ENCODE measurements at regions not wholly inside any gene's neighbourhood (a gene's known extent, or its start where the extent isn't known, plus 50 kb on each side); places are given as distances from the start of the nearest gene placed in this dataset.

DNA sequence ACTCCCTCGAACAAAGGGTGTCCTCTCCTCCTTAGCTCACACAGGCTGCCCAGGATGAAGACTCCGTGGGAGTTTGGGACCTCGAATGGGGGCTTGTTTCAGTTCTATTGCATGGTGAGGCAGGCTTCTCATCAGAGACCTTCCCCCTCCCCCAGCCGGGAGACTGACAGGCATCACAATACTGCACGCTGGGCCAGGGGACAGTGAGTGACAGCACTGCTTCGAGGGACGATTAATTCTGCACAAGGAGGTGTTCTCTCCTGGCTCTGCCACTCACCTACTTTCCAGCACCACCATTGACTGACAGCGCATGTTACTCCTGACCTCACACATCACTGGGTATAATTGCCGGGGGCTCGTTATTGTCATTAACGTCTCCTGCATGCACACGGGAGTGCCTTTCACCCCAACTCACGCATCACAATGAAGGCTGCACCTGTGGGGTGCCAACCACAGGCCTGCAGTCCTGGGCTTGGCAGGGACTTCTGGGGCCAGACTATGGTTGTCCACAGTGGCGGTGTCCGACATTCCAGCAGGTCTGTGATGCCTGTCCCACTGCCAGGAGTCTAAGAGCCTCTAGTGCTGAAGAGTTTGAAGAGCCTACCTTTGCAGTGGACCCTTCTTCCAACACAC, 412.2 kb upstream of the TSHZ3 start:
- Mint-ChIP-seq H3K9me3 (ENCODE audit: low read depth) (peaks cover 18% of the 10 kb centered on the region), H3K36me3 (ENCODE audit: insufficient read depth) (no peaks in the 10 kb centered on the region), H3K27me3 (peaks cover 7% of the 10 kb centered on the region), H3K27ac (no peak overlapping the region), H3K4me3 (ENCODE audit: low read depth) (no peak overlapping the region), H3K4me1 (ENCODE audit: low read depth) (no peaks in the 10 kb centered on the region)
- TF ChIP-seq, protein P1, sequence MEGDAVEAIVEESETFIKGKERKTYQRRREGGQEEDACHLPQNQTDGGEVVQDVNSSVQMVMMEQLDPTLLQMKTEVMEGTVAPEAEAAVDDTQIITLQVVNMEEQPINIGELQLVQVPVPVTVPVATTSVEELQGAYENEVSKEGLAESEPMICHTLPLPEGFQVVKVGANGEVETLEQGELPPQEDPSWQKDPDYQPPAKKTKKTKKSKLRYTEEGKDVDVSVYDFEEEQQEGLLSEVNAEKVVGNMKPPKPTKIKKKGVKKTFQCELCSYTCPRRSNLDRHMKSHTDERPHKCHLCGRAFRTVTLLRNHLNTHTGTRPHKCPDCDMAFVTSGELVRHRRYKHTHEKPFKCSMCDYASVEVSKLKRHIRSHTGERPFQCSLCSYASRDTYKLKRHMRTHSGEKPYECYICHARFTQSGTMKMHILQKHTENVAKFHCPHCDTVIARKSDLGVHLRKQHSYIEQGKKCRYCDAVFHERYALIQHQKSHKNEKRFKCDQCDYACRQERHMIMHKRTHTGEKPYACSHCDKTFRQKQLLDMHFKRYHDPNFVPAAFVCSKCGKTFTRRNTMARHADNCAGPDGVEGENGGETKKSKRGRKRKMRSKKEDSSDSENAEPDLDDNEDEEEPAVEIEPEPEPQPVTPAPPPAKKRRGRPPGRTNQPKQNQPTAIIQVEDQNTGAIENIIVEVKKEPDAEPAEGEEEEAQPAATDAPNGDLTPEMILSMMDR (IDR thresholded peaks at IDR 0.05; ENCODE audit: unreplicated experiment) = no peak
- no peak for DNase-seq (ENCODE audit: low spot score, unreplicated experiment)

DNA sequence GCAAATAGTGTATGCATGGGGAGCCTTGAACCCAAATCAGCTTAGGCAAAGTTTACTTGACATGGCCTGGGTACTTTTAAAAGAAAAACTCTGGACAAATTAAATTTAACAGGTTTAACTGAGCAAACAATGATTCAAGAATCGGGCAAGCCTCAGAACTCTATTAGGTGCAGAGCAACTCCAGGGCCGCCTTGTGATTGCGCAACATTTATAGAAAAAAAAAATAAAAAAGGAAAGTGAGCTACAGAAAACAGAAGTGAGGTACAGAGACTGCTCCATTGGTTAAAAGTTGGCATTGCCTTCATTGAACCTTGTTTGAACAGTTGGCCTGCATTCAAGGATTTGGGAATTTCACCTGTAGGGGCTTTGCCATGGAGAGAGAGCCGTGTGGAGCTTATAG, 421.0 kb upstream of the TSHZ3 start:
- H3K9me3 Mint-ChIP-seq (ENCODE audit: low read depth) = peaks cover 5% of the 10 kb centered on the region
- no peak for DNase-seq (ENCODE audit: low spot score, unreplicated experiment)
- H3K4me3 Mint-ChIP-seq (ENCODE audit: low read depth) = no peak overlapping the region
- no peak overlapping the region for H3K27ac Mint-ChIP-seq
- H3K27me3 Mint-ChIP-seq = no peaks in the 10 kb centered on the region
- H3K36me3 Mint-ChIP-seq (ENCODE audit: insufficient read depth) = no peaks in the 10 kb centered on the region
- TF ChIP-seq, protein P1 (IDR thresholded peaks at IDR 0.05; ENCODE audit: unreplicated experiment) = no peak
- no peaks in the 10 kb centered on the region for H3K4me1 Mint-ChIP-seq (ENCODE audit: low read depth)

DNA sequence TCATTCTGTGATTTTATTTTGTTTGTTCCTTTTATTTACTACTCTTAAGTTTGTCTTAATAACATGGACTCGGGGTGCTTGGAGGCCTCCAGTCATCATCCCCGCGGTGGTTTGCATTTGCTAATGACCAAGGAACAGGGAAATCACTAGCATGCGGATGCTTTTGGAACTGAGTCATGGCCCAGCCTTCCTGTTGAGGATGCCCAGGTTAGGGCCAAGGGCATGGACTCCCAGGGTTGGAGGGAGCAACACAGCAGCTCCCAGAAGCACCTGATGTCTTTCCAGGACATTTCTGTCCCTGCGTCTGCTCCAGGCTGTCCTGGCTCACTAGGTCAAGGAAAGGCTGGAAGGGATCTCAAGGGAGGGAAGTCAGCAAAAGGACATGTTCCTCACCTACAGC, 423.7 kb upstream of the TSHZ3 start:
- Mint-ChIP-seq H3K27ac (no peak overlapping the region), H3K9me3 (ENCODE audit: low read depth) (no peaks in the 10 kb centered on the region), H3K4me1 (ENCODE audit: low read depth) (no peaks in the 10 kb centered on the region), H3K27me3 (no peaks in the 10 kb centered on the region), H3K4me3 (ENCODE audit: low read depth) (no peak overlapping the region), H3K36me3 (ENCODE audit: insufficient read depth) (no peaks in the 10 kb centered on the region)
- TF ChIP-seq, protein P1 (IDR thresholded peaks at IDR 0.05; ENCODE audit: unreplicated experiment) = no peak
- DNase-seq (ENCODE audit: low spot score, unreplicated experiment) = no peak

DNA sequence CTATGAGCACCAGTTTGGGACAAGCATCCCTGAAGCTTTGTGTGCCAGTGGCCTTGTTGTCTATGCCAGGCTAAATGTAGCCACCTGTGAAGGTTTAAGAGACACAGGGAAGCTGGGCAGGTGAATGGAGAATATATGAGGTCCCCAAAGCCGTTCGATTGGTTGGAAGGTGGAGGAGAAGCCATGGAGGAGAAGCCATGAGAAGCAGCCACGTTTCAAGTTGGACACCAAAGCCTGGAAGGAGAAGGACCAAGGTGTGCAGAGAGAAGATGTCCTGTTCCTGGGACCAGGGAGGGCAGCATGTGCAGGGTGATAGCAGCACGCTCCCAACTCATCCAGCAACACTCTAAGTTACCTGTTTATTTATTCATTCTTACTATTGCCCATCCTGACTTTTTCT, 432.3 kb upstream of the TSHZ3 start:
- TF ChIP-seq, protein P1 (IDR thresholded peaks at IDR 0.05; ENCODE audit: unreplicated experiment) = no peak
- H3K4me3 Mint-ChIP-seq (ENCODE audit: low read depth) = no peak overlapping the region
- H3K27ac Mint-ChIP-seq = no peak overlapping the region
- no peaks in the 10 kb centered on the region for H3K36me3 Mint-ChIP-seq (ENCODE audit: insufficient read depth)
- H3K27me3 Mint-ChIP-seq = peaks cover 4% of the 10 kb centered on the region
- no peak for DNase-seq (ENCODE audit: low spot score, unreplicated experiment)
- H3K4me1 Mint-ChIP-seq (ENCODE audit: low read depth) = peaks cover 9% of the 10 kb centered on the region
- no peaks in the 10 kb centered on the region for H3K9me3 Mint-ChIP-seq (ENCODE audit: low read depth)

DNA sequence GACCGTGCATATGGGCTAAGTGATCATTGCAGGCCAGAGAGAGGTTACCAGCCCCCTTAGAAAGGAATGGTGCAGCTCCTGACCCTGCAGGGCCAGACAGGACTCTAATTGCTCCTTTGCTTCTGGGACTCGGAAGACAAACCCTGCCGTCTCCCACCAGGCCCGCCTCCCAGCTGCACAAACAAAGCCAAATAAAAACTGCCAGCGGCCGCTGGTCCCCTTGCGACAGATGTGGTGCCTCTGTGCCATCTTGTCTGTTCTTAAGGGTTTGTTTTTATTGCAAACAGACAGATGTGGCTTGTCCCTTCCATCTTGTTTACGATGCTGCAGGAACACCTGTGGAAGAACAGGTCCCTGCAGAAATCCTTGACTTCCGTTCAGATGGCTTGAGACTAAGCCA, 434.4 kb upstream of the TSHZ3 start:
- no peak overlapping the region for H3K4me3 Mint-ChIP-seq (ENCODE audit: low read depth)
- TF ChIP-seq, protein P1 (IDR thresholded peaks at IDR 0.05; ENCODE audit: unreplicated experiment) = no peak

More for the DNA sequence above, 434.4 kb upstream of the TSHZ3 start:
- Mint-ChIP-seq H3K27me3 (peaks cover 4% of the 10 kb centered on the region), H3K4me1 (ENCODE audit: low read depth) (peaks cover 16% of the 10 kb centered on the region), H3K36me3 (ENCODE audit: insufficient read depth) (no peaks in the 10 kb centered on the region), H3K9me3 (ENCODE audit: low read depth) (no peaks in the 10 kb centered on the region), H3K27ac (no peak overlapping the region)
- DNase-seq (ENCODE audit: low spot score, unreplicated experiment) = no peak
